ENCODE measurements at regions not wholly inside any gene's neighbourhood (a gene's known extent, or its start where the extent isn't known, plus 50 kb on each side); places are given as distances from the start of the nearest gene placed in this dataset.

DNA sequence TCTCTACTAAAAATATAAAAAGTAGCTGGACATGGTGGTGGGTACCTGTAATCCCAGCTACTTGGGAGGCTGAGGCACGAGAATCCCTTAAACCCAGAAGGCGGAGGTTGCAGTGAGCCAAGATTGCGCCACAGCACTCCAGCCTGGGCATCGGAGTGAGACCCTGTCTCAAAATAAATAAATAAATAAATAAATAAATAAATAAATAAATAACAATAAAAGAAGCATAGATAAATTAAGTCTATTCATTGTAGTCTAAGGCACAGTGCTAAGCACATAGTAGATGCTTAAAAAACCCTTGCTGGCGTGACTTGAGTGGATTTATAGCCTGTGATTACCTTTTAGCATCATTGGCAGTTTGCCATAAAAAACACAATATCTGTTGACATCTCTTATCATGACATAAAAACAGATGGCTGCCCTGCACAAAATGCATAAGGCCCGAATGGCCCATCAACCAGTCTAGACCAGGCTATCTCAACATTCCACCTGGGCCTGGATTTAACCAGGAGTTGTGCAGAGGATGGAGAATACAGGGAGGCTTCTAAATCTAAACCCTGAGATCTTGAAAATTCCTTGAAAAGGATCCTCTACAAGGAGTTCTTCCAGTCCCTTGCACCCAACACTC lies 94.9 kb downstream of the PRLHR start:
- no peak for DNase-seq

DNA sequence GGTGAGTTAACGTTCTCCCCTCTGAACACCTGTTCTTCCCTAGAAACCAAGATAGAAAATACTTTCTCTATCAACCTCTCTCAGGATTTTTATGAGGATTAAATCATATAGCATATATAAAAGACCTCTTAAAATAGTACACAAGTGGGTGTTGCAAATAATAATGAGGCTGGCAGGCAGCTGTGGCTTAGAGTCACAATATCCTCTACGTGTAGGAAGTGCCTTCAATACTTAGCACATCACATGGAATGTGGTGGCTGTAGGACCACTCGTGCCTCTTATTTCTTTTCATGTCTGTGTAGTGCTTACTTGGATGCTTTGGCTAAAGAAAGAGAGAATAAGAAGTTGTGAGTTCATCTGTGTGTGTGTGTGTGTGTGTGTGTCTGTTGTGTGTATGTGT lies 96.3 kb downstream of the PRLHR start:
- no peak for DNase-seq

DNA sequence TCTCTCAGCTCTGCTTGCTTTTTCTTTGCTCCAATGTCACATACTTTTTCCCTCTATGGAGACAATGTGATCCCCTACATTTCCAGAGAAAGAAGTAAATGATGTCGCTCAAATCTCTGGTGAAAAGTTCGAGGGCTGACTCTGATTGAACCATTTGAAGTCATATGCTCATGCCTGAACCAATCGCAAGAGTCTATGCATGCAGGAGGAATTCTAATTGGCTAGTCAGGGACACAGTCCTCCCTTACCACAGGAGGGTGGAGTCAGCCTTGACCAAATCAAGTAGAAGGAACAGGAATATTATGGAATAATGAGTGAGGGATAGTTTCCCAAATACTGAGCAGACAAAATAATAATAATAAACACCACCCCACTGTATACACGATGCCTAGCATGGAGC lies 96.8 kb downstream of the PRLHR start:
- no peak for DNase-seq

DNA sequence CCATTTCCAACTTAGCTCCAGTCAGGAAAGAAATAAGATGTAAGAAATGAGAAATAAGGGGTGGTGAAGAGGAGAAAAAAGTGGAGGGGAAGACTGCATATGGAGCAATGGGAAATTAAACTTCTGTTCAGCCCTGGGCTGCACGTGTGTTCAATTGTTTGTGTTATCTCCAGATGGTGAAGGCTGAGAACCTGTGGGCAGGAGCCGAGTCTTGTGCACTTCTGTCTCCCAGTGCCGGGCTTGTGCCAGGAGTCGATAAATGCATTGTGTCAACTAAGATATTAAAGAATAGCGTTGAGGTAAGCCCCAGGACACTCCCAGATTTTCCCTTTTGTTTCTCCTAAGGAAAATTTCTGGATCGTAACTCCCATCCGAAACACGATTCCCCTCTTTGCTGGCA lies 98.2 kb downstream of the PRLHR start:
- no peak for DNase-seq

DNA sequence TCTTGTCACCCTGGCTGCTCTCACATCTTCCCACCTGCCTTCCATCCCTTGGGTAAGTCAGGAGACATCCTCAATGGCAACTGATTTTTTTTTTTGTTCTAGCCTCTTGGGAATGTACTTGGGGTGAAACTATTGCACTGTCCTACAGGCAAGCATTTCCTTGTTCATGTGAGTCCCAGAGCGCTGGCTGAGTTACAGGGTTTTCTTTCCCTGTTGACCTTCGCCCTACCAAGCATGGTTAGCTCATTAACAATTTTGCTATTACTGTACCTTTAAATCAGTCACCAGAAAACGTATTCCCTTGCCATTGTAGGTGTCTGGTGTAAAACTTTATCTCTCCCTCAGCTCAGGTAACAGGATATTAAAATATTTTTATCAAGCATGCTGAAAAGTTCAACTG lies 98.9 kb downstream of the PRLHR start:
- DNase-seq, result no peak

DNA sequence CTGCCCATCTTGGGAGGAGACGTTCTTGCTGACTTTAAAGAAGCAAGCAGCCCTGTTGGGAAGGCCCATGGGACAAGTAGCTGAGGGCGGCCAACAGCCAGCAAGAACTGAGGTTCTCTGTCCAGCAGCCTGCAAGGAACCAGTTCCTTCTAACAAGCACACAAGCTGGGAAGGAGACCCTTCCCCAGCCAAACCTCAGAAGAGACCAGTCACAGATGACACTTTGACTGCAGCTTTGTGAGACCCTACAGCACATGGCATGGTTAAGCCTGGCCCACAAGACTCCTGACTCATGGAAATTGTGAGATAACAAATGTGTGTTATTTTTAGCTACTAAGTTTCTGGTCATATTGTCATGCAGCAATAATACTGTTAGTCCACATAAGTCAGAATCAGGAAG lies 99.9 kb downstream of the PRLHR start:
- no peak for DNase-seq

DNA sequence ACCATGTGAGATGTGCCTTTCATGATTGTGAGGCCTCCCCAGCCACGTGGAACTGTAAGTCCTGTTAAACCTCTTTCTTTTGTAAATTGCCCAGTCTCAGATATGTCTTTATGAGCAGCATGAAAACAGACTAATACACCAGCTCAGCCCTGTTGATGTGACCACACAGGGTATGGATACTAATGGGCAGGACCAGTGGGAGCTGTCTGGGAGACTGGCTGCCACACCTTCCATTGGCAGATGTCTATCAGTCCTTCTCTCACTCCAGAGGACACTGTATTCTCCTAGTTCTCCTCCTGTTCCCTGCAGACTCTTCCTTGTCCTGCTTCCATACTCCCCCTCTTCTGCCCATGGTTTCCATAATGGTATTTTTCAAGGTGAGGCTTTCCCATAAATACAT lies 104.4 kb downstream of the PRLHR start:
- no peak for DNase-seq

DNA sequence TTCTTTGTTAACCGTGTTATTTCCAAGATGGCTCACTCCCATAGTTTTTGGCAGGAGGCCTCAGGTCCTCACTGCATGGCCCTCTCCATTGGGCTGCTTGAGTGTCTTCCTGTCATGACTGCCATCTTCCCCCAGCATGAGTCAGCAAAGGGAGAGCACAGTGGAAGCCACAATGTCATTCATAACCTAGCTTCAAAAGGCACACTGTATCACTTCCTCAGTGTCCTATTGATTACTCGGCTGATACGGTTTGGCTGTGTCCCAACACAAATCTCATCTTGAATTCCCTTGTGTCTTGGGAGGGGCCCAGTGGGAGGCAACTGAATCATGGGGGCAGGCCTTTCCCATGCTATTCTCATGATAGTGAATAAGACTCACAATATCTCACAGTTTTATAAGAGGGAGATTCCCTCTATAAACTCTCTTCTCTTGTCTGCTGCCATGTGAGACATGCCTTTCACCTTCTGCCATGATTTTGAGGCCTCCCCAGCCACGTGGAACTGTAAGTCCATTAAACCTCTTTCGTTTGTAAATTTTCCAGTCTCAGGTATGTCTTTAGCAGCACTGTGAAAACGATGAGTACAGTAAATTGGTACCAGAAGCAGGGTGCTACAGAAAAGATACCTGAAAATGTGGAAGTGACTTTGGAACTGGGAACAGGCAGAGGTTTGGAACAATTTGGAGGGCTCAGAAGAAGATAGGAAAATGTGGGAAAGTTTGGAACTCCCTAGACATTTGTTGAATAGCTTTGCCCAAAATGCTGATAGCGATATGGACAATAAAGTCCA lies 106.5 kb downstream of the PRLHR start:
- DNase-seq, result no peak

DNA sequence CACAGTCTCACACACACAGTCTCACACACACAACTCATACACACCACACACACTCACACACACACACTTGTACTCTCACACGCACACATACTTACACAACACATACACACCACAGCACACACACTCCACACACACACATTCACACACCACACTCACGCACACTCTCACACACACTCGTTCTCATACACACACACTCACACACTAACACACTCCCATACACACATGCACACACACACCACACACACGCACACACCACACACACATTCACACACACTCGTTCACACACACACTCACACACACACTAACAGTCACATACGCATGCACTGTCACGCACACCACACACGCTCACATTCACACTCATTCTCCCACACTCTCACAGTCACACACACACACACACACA lies 109.8 kb downstream of the PRLHR start:
- no peak for DNase-seq

DNA sequence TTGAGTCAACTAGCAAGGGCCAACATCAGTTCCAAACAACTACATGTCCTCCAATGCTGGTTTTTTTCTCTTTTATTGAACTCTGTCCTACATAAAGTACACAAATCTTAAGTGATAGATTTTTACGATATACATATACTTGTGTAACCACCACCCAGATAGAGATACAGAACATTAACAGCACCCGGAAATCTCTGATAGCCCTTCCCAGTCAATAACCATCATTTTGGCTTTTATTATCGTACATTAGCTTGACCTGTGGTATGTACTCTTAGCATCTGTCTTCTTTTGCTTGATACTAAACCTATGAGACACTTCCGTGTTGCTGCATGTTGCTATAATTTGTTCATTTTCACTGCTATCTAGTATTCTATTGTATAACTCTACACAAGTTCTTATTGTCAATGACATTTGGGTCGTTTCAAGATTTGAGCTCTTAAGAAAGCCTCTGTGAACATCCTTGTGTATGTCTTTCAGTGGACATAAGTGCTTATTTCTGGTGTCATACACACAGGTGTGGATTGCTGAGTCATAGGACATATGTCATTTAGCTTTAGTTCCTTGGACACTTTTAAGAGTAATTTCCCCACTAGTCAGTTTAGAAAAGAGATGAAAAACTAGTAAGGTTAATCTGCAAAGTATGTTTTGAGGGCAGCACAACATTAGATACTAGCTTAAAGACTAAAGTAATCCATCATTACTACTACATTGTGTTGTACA lies 111.1 kb downstream of the PRLHR start:
- DNase-seq, result no peak

DNA sequence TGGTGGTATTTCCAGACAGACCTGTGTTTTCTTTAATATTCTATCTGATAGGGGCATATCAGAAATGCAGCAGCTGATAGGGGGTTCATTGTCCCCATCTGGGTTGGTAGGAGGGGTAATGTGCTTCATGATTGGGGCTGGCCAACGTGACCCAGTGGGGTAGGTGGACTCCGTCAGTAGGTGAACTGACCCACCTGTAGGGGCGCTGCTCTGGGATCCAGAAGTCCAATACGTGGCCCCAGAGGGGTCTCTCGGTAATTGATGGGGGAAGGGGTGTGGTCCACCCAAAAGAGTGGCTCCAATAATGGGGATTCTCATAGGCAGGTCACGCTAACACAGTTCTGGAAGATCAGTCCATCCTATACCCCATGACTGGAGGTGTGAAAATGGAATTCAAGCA lies 112.0 kb downstream of the PRLHR start:
- no peak for DNase-seq

DNA sequence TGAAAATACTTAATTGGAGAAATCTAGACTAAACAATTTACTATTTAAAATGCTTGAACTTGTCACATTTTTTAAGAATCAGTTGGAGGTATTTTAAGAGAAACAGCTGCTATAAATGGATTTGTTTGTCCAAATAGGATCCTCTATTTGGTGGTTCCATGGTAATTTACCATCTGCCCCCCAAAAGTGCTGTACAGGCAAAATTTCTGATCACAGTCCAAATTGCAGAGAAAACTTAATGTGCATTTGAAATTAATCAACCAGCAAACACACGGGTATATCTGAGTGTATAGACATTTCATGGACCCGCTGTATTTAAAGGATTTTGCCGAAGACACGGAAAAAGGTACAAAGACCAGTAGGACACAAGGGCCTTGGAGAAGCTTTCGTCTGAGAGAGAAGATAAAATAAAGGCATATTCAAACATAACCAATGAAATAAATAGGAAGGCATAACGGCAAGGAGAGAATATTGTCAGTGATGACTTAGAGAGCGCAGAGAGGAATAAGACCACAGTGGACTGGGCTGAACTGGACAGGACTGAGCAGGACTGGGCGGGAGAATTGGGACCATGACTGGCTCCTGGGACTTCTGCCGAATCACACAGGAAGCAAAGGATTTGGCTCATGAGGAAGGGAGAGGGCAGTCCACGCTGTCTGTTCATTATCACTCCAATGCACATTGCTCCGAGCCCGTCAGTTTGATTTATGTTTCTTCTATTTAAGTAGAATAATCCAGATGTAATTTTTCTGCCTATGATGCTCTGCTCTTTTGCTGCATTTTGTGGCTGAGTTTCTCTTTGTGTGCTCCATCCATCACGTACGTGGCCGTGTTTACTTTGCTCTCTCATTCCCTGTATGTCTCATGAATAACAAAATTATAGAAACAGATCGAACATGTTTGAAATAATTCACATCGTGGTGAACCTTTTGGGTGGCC lies 112.8 kb downstream of the PRLHR start:
- DNase-seq, result no peak

DNA sequence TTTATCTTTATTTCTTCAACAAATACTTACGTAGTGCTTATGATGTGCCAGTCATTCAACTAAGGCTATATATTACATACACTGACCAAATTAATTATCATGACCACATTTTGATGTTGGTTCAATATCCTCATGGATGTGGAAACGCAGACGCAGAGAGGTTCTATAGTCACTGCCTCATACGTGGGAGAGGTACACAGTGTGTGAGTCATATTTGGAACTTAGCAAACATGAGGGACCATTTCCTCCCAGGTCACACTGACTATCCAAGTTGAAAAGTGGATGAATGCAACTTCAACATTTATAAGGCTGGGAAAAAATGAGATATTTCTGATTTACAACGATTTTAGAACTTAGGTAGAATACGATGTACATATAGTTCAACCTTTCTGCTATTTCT lies 113.6 kb downstream of the PRLHR start:
- DNase-seq, result no peak

DNA sequence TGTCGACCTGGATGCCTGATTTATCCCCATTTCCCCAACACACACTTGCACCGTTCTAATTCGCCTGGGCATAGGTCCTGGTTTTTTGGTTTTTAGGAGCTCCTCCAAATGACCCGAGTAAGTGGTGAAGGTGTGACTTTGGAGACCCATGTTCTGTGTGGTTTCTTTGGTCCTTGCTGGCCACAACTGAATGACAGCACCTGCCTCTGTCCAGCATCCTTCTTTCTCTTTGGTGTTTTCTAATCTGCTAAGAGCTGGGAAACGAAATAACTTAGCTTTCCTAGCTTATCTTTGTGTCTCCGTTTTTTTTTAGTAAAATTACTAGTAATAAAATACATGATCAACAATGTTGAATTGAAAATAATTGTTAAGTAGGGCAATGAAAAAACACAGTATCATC lies 120.2 kb downstream of the PRLHR start:
- DNase-seq, result no peak

DNA sequence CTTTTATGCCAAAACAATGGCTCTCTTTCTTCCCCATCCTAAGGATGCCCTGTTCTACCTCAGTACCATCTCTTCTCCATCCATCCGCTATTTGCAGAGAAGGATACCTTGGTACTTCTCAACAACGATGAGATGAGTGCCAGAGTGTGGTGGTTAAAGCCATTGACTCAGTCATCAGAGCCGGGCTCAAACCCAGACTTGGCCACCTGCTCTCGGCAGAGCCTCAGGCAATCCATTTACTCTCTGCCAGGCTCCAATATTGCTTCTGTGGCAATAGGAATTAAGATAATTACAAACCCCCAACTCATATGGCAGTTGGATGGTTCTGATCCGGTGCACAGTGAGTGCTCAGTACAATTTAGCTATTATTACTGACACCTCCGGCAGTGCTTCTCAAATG lies 121.3 kb downstream of the PRLHR start:
- no peak for DNase-seq

DNA sequence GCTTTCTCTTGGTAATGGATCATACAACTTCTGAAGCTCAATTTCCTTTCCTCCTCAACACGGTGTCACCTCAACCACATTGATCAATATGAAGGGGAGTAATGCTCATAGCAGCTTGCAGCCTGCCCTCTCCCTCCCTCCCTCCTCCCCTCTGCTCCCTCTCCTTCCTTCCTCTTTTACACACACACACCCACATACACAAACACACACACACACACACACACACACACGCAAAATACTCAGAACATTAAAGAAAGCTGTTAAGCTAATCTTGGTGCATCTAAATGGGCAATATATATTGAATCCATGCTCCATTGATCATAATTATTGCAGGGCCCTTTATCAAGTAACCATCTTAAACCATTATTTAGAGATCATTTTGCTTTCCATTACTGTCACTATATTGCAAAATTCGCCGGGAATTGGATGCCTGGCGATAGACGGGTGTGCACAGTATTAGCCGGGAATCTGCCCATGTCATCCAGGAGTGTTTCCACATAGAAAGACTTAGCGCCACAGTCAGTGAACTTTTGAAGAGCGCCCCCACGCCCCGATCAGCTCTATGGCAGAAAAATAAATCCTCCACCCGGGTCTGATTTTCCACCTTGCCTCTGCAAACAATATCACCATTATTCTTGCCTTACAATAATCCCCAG lies 122.0 kb downstream of the PRLHR start:
- no peak for DNase-seq

DNA sequence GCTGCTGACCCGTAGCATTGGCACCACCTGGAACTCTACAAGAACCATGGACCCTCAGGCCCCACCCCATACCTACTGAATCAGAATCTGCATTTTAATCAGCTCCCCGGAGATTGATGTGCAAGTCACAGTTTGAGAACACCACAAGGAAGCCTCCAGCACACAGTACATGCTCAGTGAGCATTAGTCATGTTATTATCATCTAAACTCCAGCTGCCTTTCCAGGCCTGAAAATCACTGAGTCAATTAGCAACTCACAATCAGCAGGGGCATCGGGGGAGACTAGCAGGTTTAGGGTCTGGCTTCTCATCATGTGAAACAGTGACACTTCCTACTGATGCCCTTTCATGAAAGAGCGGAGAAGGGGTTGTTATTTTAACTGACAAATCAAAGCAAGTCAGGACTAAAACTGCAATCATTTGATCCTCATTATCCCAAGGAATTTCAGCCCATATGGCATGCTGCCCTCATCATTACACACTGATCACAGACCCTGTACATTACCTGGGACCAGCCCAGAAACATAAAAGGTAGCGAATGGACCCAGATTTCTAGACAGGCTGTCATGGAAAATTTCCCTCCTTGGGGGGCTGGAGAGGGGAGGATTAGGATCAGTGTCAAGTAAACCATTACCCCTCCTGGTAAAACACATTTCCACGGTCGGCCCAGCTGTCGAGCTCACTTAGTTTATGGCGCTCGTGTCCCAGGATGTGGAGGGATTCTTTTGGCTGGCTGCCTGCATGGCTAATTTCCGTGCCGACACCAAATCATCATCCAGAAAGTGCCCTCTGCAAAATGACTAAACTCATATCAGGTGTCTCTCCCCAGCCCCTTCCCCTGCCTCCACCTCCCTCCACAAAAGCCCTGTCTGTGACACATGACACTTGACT lies 122.8 kb downstream of the PRLHR start:
- no peak for DNase-seq

DNA sequence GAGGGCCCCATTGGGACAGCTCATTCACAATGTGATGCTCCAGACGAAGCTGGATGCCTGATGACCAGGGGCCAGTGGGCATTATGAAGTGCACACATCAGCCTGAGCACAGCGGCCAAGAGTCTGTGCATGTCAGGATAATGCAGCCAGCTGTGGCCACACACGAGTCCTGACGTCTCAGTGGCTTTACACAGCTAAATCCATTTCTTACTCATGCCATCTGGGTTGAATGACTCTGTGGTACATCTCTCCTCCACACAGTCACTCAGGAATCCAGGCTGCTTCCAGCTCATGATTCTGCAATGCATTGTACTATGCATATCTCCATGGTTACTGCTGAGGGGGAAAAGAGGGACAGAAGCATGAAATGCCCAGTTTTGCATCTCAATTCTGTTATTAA lies 123.6 kb downstream of the PRLHR start:
- DNase-seq, result no peak

DNA sequence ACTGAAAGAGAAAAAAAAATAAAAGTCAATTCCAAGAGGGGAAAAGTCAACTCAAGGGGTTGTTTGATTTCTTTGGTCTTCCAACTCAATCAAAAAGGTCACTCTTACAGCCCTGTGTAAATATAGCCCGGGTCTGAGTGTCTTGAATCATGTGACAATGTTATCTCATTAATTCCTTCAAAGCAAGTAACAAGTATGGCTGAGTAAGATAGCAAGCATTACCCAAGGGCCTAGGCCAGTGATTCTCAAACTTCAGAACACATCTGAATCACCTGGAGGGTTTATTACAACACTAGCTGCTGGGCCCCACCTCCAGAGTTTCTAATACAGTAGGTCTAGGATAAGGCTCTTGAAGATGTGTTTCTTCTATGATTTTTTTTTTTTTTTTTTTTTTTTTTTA lies 125.0 kb downstream of the PRLHR start:
- no peak for DNase-seq

DNA sequence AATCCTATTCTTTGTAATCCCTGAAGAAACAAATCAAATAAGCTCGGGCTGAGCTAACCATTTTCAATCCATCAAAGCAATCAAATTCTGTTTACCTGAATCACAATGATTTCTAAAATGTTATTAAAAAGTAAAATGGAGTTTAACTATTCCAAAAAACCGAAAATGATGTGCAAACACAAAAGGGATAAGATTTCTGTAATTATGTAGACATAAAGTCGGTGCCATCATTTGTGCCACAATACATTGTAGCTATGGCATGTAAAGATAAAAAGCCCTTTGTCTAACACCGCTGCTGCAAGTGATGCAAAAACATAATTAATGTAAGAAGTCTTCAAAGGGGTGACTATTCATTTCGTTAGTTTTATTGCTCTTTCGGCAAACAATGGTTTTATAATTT lies 125.1 kb upstream of the FAM204A start:
- no peak for DNase-seq

DNA sequence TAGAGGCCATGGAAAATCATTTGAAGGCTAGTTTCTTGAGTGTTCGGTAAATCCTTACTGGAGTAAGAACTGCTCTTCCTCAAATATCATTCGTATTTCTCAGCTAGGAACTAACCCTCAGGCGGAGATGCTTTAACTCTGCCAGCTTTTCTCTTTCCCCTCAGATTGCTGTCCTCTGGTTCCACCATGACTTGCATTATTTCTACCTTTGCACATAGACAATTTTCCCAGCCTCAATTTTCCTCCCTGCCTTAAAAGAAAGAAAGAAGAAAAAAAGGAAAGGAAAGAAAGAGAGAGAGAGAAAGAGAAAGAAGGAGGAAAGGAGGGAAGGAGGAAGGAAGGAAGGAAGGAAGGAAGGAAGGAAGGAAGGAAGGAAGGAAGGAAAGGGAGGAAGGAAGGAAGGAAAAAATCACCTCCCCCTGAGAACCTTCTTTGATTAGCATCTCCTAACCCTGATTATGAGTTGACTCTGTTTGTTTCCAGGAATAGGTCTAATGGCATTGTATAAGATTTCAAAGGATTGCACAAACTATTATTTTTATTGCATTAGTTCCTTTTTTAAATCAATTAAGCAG lies 123.3 kb upstream of the FAM204A start:
- no peak for DNase-seq
